Mucosa of stomach (tissue), 1 donor: ENCODE measurements at regions not wholly inside any gene's neighbourhood (a gene's known extent, or its start where the extent isn't known, plus 50 kb on each side); places are given as distances from the start of the nearest gene placed in this dataset.

Experiments
- H3K27me3 ChIP-seq: one replicate; pipeline ENCODE4 v1.7.0; 2013; ENCODE audit warnings: mild to moderate bottlenecking, low read length; ENCODE audit not compliant: control insufficient read depth, insufficient read depth
- H3K36me3 ChIP-seq: one replicate; pipeline ENCODE4 v1.7.0; 2013; ENCODE audit warnings: low read length; ENCODE audit not compliant: control insufficient read depth, insufficient read depth
- H3K4me1 ChIP-seq: one replicate; pipeline ENCODE4 v1.7.0; 2013; ENCODE audit warnings: mild to moderate bottlenecking, low read length; ENCODE audit not compliant: control insufficient read depth, insufficient read depth
- H3K4me3 ChIP-seq: one replicate; pipeline ENCODE4 v1.7.0; 2013; ENCODE audit warnings: low read length
- H3K9ac ChIP-seq: one replicate; pipeline ENCODE4 v1.7.0; 2013; ENCODE audit warnings: mild to moderate bottlenecking, low read length, moderate library complexity
- H3K9me3 ChIP-seq: one replicate; pipeline ENCODE4 v1.7.0; 2013; ENCODE audit warnings: mild to moderate bottlenecking, low read length, moderate library complexity; ENCODE audit not compliant: control insufficient read depth
- donor health status: Pancreatic carcinoma.

GRCh38 chr19:28483197-28483596 is 729.8 kb downstream of the UQCRFS1 start:
- Histone ChIP-seq H3K9me3 (no peaks in the 10 kb centered on the region), H3K36me3 (no peaks in the 10 kb centered on the region), H3K4me1 (no peaks in the 10 kb centered on the region), H3K4me3 (no peak overlapping the region), H3K9ac (no peak overlapping the region), H3K27me3 (no peaks in the 10 kb centered on the region)

GRCh38 chr19:28482221-28482620 is 730.7 kb downstream of the UQCRFS1 start:
- Histone ChIP-seq H3K4me3 (no peak overlapping the region), H3K27me3 (no peaks in the 10 kb centered on the region), H3K9ac (no peak overlapping the region), H3K9me3 (no peaks in the 10 kb centered on the region), H3K4me1 (no peaks in the 10 kb centered on the region), H3K36me3 (no peaks in the 10 kb centered on the region)

GRCh38 chr19:28481674-28482073 is 731.3 kb downstream of the UQCRFS1 start:
- H3K4me3 ChIP-seq = no peak overlapping the region
- no peak overlapping the region for H3K9ac ChIP-seq
- no peaks in the 10 kb centered on the region for H3K27me3 ChIP-seq
- H3K4me1 ChIP-seq = no peaks in the 10 kb centered on the region
- no peaks in the 10 kb centered on the region for H3K36me3 ChIP-seq
- no peaks in the 10 kb centered on the region for H3K9me3 ChIP-seq

GRCh38 chr19:28475525-28475924 is 737.4 kb downstream of the UQCRFS1 start:
- no peaks in the 10 kb centered on the region for H3K36me3 ChIP-seq
- no peaks in the 10 kb centered on the region for H3K9me3 ChIP-seq
- no peaks in the 10 kb centered on the region for H3K4me1 ChIP-seq
- no peak overlapping the region for H3K9ac ChIP-seq
- H3K4me3 ChIP-seq = no peak overlapping the region
- no peaks in the 10 kb centered on the region for H3K27me3 ChIP-seq

GRCh38 chr19:28472843-28473242 is 740.1 kb downstream of the UQCRFS1 start:
- Histone ChIP-seq H3K4me3 (no peak overlapping the region), H3K36me3 (no peaks in the 10 kb centered on the region), H3K9ac (no peak overlapping the region), H3K4me1 (peaks cover 7% of the 10 kb centered on the region), H3K9me3 (no peaks in the 10 kb centered on the region), H3K27me3 (no peaks in the 10 kb centered on the region)

- Histone ChIP-seq H3K4me3 (no peak overlapping the region), H3K9ac (no peak overlapping the region)
Measured at GRCh38 chr19:28471731-28472510, 741.0 kb downstream of the UQCRFS1 start.

GRCh38 chr19:28469544-28469943 is 743.4 kb downstream of the UQCRFS1 start:
- Histone ChIP-seq H3K9ac (no peak overlapping the region), H3K9me3 (no peaks in the 10 kb centered on the region), H3K4me3 (no peak overlapping the region), H3K36me3 (no peaks in the 10 kb centered on the region), H3K27me3 (no peaks in the 10 kb centered on the region), H3K4me1 (peaks cover 7% of the 10 kb centered on the region)

More at GRCh38 chr19:28471731-28472510, 741.0 kb downstream of the UQCRFS1 start:
- Histone ChIP-seq H3K36me3 (no peaks in the 10 kb centered on the region), H3K27me3 (no peaks in the 10 kb centered on the region), H3K4me1 (peaks cover 7% of the 10 kb centered on the region), H3K9me3 (no peaks in the 10 kb centered on the region)

- Histone ChIP-seq H3K27me3 (no peaks in the 10 kb centered on the region), H3K4me1 (peaks cover 7% of the 10 kb centered on the region), H3K9ac (no peak overlapping the region), H3K4me3 (no peak overlapping the region), H3K9me3 (no peaks in the 10 kb centered on the region), H3K36me3 (no peaks in the 10 kb centered on the region)
Measured at GRCh38 chr19:28468701-28469459, 744.1 kb downstream of the UQCRFS1 start.

- Histone ChIP-seq H3K27me3 (no peaks in the 10 kb centered on the region), H3K9ac (no peak overlapping the region), H3K4me1 (peaks cover 7% of the 10 kb centered on the region), H3K4me3 (no peak overlapping the region), H3K36me3 (no peaks in the 10 kb centered on the region), H3K9me3 (no peaks in the 10 kb centered on the region)
Measured at GRCh38 chr19:28466107-28467045, 746.6 kb downstream of the UQCRFS1 start.

GRCh38 chr19:28465371-28466086 is 747.4 kb downstream of the UQCRFS1 start:
- no peaks in the 10 kb centered on the region for H3K27me3 ChIP-seq
- H3K4me3 ChIP-seq = no peak overlapping the region
- H3K36me3 ChIP-seq = no peaks in the 10 kb centered on the region
- H3K9ac ChIP-seq = no peak overlapping the region
- peaks cover 7% of the 10 kb centered on the region for H3K4me1 ChIP-seq
- no peaks in the 10 kb centered on the region for H3K9me3 ChIP-seq

GRCh38 chr19:28463493-28464053 is 749.4 kb downstream of the UQCRFS1 start:
- H3K4me3 ChIP-seq = no peak overlapping the region
- H3K9me3 ChIP-seq = no peaks in the 10 kb centered on the region
- H3K9ac ChIP-seq = no peak overlapping the region
- peaks cover 2% of the 10 kb centered on the region for H3K4me1 ChIP-seq
- H3K36me3 ChIP-seq = no peaks in the 10 kb centered on the region
- H3K27me3 ChIP-seq = no peaks in the 10 kb centered on the region
